GM23338 (cell line): ENCODE measurements at regions not wholly inside any gene's neighbourhood (a gene's known extent, or its start where the extent isn't known, plus 50 kb on each side); places are given as distances from the start of the nearest gene placed in this dataset.

Experiments used
- ATAC-seq: fragments of 200-7000 bp; cut with Tn5 transposase; 3 replicates; pipeline ENCODE4 v1.9.1; 2020
- DNase-seq: peaks from one replicate; pipeline ENCODE4 v3.0.0-alpha.2; 2015; ENCODE audit warnings: low spot score
- H2AFZ ChIP-seq: fragments of 200-600 bp; sonication (generic); 2 replicates; pipeline ENCODE4 v1.8.0; 2016; ENCODE audit warnings: antibody characterized with exemption, mild to moderate bottlenecking, moderate library complexity
- H3F3A ChIP-seq: fragments of 200-600 bp; sonication (generic); replicated peaks from 2 replicates; pipeline ENCODE4 v1.8.0; 2017; ENCODE audit warnings: antibody characterized with exemption, mixed run types, low read depth
- H3K27ac ChIP-seq: fragments of 200-600 bp; sonication (generic); 2 replicates; pipeline ENCODE4 v1.6.1; 2016; ENCODE audit warnings: low read depth
- H3K27me3 ChIP-seq: fragments of 200-600 bp; sonication (generic); 2 replicates; pipeline ENCODE4 v1.8.0; 2016; ENCODE audit warnings: mild to moderate bottlenecking, mixed run types, moderate library complexity; ENCODE audit not compliant: insufficient read depth
- H3K36me3 ChIP-seq: fragments of 200-600 bp; sonication (generic); 2 replicates; pipeline ENCODE4 v1.8.0; 2016; ENCODE audit warnings: mild to moderate bottlenecking; ENCODE audit not compliant: insufficient read depth
- H3K4me1 ChIP-seq: fragments of 200-600 bp; sonication (generic); 2 replicates; pipeline ENCODE4 v1.8.0; 2016; ENCODE audit warnings: mild to moderate bottlenecking, moderate library complexity; ENCODE audit not compliant: insufficient read depth
- H3K4me2 ChIP-seq: fragments of 200-600 bp; sonication (generic); 2 replicates; pipeline ENCODE4 v1.7.1; 2017; ENCODE audit warnings: mixed run types
- H3K4me3 ChIP-seq: fragments of 200-600 bp; sonication (generic); 2 replicates; pipeline ENCODE4 v1.6.1; 2016; ENCODE audit warnings: mixed run types
- H3K79me2 ChIP-seq: fragments of 200-600 bp; sonication (generic); replicated peaks from 2 replicates; pipeline ENCODE4 v1.8.0; 2017; ENCODE audit warnings: mild to moderate bottlenecking; ENCODE audit not compliant: insufficient read depth
- H3K9me2 ChIP-seq: fragments of 200-600 bp; sonication (generic); 2 replicates; pipeline ENCODE4 v1.8.0; 2017; ENCODE audit not compliant: insufficient read depth
- H4K20me1 ChIP-seq: fragments of 200-600 bp; sonication (generic); replicated peaks from 2 replicates; pipeline ENCODE4 v1.8.0; 2017; ENCODE audit warnings: mild to moderate bottlenecking; ENCODE audit not compliant: insufficient read depth
- H3K27ac Mint-ChIP-seq: 2 replicates; pipeline ENCODE4 v1.8.0; 2020; ENCODE audit warnings: inconsistent platforms, mild to moderate bottlenecking, moderate library complexity, mixed read lengths
- H3K27me3 Mint-ChIP-seq: 3 replicates; pipeline ENCODE4 v1.8.0; 2022; ENCODE audit warnings: low read depth, mild to moderate bottlenecking, moderate library complexity, mixed read lengths, inconsistent platforms; ENCODE audit not compliant: insufficient read depth, poor library complexity
- H3K36me3 Mint-ChIP-seq: 3 replicates; pipeline ENCODE4 v1.8.0; 2021; ENCODE audit warnings: low read depth, mild to moderate bottlenecking, inconsistent platforms, moderate library complexity, mixed read lengths
- H3K4me1 Mint-ChIP-seq: 3 replicates; pipeline ENCODE4 v1.8.0; 2020; ENCODE audit warnings: mild to moderate bottlenecking, inconsistent platforms, mixed read lengths
- H3K4me3 Mint-ChIP-seq: 3 replicates; pipeline ENCODE4 v1.8.0; 2021; ENCODE audit warnings: moderate library complexity, mild to moderate bottlenecking, inconsistent platforms, mixed read lengths
- H3K9me3 Mint-ChIP-seq: 3 replicates; pipeline ENCODE4 v1.8.0; 2020; ENCODE audit warnings: moderate library complexity, mild to moderate bottlenecking, inconsistent platforms, mixed read lengths
- CREB1 ChIP-seq: fragments of 250-450 bp; sonication (Bioruptor Pico); IDR thresholded peaks from 2 replicates; pipeline ENCODE4 v1.5.0; 2020; ENCODE audit warnings: low read depth, mild to moderate bottlenecking, moderate library complexity
- CTCF ChIP-seq, 2 experiments: fragments of 200-600 bp in 1 of 2; sonication (generic) in 1 of 2; conservative IDR thresholded peaks; 2 replicates each; pipeline versions ENCODE4 v1.5.1 to v1.6.1; 2016 to 2017; ENCODE audit warnings: antibody characterized with exemption in 2 of 2, low read depth in 2 of 2, mild to moderate bottlenecking in 2 of 2, moderate library complexity in 1 of 2
- EZH2 ChIP-seq: fragments of 200-600 bp; sonication (generic); IDR thresholded peaks from one replicate; pipeline ENCODE4 v1.8.0; 2017; ENCODE audit warnings: antibody characterized with exemption, mild to moderate bottlenecking, low read depth; ENCODE audit not compliant: unreplicated experiment
- EZH2phosphoT487 ChIP-seq: fragments of 200-600 bp; sonication (generic); IDR thresholded peaks from one replicate; pipeline ENCODE4 v1.8.1; 2018; ENCODE audit warnings: antibody characterized with exemption; ENCODE audit not compliant: unreplicated experiment
- JUNB ChIP-seq: IDR thresholded peaks from one replicate; pipeline ENCODE4 v1.6.1; 2016; ENCODE audit warnings: antibody characterized with exemption; ENCODE audit not compliant: unreplicated experiment
- NANOG ChIP-seq: IDR thresholded peaks from 2 replicates; pipeline ENCODE4 v1.6.1; 2016; ENCODE audit warnings: antibody characterized with exemption, borderline replicate concordance
- POLR2AphosphoS5 ChIP-seq: IDR thresholded peaks from 2 replicates; pipeline ENCODE4 v1.6.1; 2016; ENCODE audit warnings: antibody characterized with exemption, low read depth
- REST ChIP-seq: IDR thresholded peaks from one replicate; pipeline ENCODE4 v1.6.1; 2018; ENCODE audit warnings: antibody characterized with exemption; ENCODE audit not compliant: unreplicated experiment
- STAT1 ChIP-seq: IDR thresholded peaks from one replicate; pipeline ENCODE4 v1.6.1; 2016; ENCODE audit warnings: antibody characterized with exemption; ENCODE audit not compliant: unreplicated experiment
- ZNF114 ChIP-seq: fragments of 250-450 bp; sonication (Bioruptor Pico); IDR thresholded peaks from 2 replicates; pipeline ENCODE4 v1.5.0; 2020; ENCODE audit warnings: mild to moderate bottlenecking, moderate library complexity
- ZNF331 ChIP-seq: fragments of 250-450 bp; sonication (Bioruptor Pico); IDR thresholded peaks from 2 replicates; pipeline ENCODE4 v1.5.0; 2020; ENCODE audit warnings: low read depth, mild to moderate bottlenecking, moderate library complexity
- TF ChIP-seq, protein P1 (sequence below): fragments of 250-450 bp; sonication (Bioruptor Pico); IDR thresholded peaks from 2 replicates; pipeline ENCODE4 v1.5.0; 2020; ENCODE audit warnings: mild to moderate bottlenecking, moderate library complexity
- TF ChIP-seq, protein P2 (sequence below): IDR thresholded peaks from 2 replicates; pipeline ENCODE4 v1.6.1; 2016; ENCODE audit warnings: antibody characterized with exemption

DNA sequence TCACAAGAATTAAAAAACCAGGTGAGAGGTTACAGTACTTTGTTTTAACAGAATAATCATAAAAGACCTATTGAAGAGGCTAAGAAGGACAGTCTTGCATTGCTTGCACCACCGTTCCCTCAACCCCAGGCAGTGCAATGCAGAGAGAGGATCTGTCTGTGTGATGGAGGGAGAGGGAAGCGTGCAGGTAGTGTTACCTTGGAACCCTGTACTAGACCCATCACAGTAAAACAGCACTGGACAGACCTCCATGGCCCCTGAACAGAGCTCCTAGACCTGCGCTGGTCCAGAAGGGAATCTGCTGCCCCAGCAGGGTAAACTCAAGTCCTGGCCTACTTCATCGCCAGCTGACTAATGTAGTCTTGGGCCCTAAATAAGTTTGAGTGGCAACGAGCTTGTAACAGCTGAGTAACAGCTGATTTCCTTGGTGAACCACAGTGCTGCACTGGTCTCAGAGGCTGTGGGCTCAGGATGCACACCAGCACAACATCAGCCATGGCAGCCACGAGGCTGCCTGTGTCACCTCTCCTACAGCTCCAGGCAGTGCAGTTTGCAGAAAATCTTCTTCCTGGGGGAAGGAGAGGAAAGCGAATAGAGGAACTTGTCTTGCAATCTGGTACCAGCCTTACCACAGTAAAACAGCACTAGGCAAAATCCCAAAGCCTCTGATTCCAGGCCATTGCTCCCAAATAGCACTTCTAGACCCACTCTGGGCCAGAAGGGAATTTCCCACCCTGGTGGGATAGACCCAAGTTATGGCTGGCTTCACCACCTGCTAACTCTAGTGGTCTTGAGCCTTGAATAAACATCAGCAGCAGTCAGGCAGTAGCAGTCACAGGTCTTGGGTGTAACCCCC lies 417.2 kb downstream of the CDH7 start:
- H3K27ac ChIP-seq: no peak overlapping the region
- H4K20me1 ChIP-seq: no peaks in the 10 kb centered on the region
- H3K4me1 ChIP-seq: no peaks in the 10 kb centered on the region
- no peaks in the 10 kb centered on the region for H3K27me3 Mint-ChIP-seq
- no peak overlapping the region for H3K27ac Mint-ChIP-seq
- TF ChIP-seq REST (no peak), ZNF114 (CRISPR knock-in tag) (no peak), JUNB (no peak), CREB1 (CRISPR knock-in tag) (no peak), EZH2 (no peak), NANOG (no peak), STAT1 (no peak), CTCF (conservative IDR thresholded peaks at IDR 0.05; ENCODE audit: low read depth in 2 of 2) (no peak), EZH2phosphoT487 (no peak), POLR2AphosphoS5 (no peak), ZNF331 (CRISPR knock-in tag) (no peak)
- TF ChIP-seq, protein P1, sequence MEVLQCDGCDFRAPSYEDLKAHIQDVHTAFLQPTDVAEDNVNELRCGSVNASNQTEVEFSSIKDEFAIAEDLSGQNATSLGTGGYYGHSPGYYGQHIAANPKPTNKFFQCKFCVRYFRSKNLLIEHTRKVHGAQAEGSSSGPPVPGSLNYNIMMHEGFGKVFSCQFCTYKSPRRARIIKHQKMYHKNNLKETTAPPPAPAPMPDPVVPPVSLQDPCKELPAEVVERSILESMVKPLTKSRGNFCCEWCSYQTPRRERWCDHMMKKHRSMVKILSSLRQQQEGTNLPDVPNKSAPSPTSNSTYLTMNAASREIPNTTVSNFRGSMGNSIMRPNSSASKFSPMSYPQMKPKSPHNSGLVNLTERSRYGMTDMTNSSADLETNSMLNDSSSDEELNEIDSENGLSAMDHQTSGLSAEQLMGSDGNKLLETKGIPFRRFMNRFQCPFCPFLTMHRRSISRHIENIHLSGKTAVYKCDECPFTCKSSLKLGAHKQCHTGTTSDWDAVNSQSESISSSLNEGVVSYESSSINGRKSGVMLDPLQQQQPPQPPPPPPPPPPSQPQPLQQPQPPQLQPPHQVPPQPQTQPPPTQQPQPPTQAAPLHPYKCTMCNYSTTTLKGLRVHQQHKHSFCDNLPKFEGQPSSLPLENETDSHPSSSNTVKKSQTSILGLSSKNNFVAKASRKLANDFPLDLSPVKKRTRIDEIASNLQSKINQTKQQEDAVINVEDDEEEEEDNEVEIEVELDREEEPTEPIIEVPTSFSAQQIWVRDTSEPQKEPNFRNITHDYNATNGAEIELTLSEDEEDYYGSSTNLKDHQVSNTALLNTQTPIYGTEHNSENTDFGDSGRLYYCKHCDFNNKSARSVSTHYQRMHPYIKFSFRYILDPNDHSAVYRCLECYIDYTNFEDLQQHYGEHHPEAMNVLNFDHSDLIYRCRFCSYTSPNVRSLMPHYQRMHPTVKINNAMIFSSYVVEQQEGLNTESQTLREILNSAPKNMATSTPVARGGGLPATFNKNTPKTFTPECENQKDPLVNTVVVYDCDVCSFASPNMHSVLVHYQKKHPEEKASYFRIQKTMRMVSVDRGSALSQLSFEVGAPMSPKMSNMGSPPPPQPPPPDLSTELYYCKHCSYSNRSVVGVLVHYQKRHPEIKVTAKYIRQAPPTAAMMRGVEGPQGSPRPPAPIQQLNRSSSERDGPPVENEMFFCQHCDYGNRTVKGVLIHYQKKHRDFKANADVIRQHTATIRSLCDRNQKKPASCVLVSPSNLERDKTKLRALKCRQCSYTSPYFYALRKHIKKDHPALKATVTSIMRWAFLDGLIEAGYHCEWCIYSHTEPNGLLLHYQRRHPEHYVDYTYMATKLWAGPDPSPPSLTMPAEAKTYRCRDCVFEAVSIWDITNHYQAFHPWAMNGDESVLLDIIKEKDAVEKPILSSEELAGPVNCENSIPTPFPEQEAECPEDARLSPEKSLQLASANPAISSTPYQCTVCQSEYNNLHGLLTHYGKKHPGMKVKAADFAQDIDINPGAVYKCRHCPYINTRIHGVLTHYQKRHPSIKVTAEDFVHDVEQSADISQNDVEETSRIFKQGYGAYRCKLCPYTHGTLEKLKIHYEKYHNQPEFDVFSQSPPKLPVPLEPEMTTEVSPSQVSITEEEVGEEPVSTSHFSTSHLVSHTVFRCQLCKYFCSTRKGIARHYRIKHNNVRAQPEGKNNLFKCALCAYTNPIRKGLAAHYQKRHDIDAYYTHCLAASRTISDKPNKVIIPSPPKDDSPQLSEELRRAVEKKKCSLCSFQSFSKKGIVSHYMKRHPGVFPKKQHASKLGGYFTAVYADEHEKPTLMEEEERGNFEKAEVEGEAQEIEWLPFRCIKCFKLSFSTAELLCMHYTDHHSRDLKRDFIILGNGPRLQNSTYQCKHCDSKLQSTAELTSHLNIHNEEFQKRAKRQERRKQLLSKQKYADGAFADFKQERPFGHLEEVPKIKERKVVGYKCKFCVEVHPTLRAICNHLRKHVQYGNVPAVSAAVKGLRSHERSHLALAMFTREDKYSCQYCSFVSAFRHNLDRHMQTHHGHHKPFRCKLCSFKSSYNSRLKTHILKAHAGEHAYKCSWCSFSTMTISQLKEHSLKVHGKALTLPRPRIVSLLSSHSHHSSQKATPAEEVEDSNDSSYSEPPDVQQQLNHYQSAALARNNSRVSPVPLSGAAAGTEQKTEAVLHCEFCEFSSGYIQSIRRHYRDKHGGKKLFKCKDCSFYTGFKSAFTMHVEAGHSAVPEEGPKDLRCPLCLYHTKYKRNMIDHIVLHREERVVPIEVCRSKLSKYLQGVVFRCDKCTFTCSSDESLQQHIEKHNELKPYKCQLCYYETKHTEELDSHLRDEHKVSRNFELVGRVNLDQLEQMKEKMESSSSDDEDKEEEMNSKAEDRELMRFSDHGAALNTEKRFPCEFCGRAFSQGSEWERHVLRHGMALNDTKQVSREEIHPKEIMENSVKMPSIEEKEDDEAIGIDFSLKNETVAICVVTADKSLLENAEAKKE (CRISPR knock-in tag): no peak
- TF ChIP-seq, protein P2, sequence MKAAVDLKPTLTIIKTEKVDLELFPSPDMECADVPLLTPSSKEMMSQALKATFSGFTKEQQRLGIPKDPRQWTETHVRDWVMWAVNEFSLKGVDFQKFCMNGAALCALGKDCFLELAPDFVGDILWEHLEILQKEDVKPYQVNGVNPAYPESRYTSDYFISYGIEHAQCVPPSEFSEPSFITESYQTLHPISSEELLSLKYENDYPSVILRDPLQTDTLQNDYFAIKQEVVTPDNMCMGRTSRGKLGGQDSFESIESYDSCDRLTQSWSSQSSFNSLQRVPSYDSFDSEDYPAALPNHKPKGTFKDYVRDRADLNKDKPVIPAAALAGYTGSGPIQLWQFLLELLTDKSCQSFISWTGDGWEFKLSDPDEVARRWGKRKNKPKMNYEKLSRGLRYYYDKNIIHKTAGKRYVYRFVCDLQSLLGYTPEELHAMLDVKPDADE: no peak
- ATAC-seq (no peak), DNase-seq (no peak)
- H3K36me3 Mint-ChIP-seq: no peaks in the 10 kb centered on the region
- H3K36me3 ChIP-seq: no peaks in the 10 kb centered on the region
- no peaks in the 10 kb centered on the region for H3F3A ChIP-seq
- H3K4me2 ChIP-seq: no peak overlapping the region
- H3K4me1 Mint-ChIP-seq: no peaks in the 10 kb centered on the region
- H3K27me3 ChIP-seq: no peaks in the 10 kb centered on the region
- no peaks in the 10 kb centered on the region for H3K79me2 ChIP-seq
- no peaks in the 10 kb centered on the region for H3K9me2 ChIP-seq
- H3K4me3 Mint-ChIP-seq: no peak overlapping the region
- 0 out of 2 replicates have a peak overlapping the region, but pooled peaks have one; percentile 28 for H2AFZ ChIP-seq
- H3K9me3 Mint-ChIP-seq: no peaks in the 10 kb centered on the region
- no peak overlapping the region for H3K4me3 ChIP-seq
